ENCODE measurements at regions not wholly inside any gene's neighbourhood (a gene's known extent, or its start where the extent isn't known, plus 50 kb on each side); places are given as distances from the start of the nearest gene placed in this dataset.

DNA sequence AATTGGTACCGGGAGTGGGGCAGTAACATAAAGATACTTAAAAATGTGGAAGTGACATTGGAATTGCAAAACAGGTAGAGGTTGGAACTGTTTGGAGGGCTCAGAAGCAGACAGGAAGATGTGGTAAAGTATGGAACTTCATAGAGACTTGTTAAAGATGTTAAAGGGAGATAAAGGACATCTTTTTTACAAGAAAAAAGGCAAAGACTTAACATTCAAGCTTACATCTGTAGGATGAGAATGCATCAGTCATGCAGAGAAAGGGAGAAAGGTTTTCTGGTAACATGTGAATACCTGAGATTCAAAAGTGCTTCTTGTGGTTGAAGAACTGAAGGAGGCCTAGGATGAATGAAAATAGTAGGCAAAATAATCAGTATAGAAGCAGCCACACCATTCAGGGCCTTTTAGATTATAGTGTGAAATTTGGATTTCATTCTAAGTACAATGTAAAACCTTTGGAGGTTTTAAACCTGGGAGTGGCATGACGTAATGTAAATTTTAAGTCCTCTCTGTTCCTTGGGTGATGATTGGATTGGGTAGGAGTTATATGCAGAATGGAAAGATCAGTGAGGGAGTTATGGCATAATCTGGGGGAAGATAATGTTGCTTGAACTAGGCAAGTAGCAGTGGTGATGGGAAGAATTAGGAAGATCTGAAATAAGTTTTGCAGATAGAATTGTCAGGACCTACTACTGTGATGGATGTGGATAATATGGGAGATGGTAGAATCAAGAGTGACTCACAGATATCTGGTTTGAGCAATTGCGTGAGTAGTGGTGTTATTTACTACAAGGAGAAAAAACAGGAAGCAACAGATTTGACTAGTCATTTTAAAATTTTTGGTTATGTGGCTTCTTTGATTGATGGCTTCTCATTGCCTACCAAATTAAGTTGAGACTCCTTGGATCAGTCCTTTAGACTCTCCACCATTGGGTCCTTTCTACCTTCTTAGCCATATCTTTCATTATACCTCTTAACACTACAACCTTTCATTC is 138.7 kb downstream of the VSIG4 start:
- Histone ChIP-seq H3K18ac (ENCODE audit: extremely low read depth, low read length) (no peak overlapping the region), H3K27ac (ENCODE audit: low read depth, low read length) (no peak overlapping the region), H2BK15ac (ENCODE audit: low read length) (no peak overlapping the region), H3K27me3 (replicated peaks in 1 of 4; ENCODE audit: control insufficient read depth in 3 of 4, extremely low read depth in 1 of 4, insufficient read depth in 3 of 4, low read length in 3 of 4) (no peaks in the 10 kb centered on the region), H4K5ac (ENCODE audit: insufficient read length, low read depth, low read length) (no peak overlapping the region), H3K9ac (replicated peaks in 1 of 4; ENCODE audit: extremely low read depth in 1 of 4, low read depth in 3 of 4, low read length in 3 of 4) (no peak overlapping the region), H3K36me3 (ENCODE audit: control insufficient read depth in 2 of 4, insufficient read depth in 4 of 4, low read length in 3 of 4) (no peaks in the 10 kb centered on the region), H3K56ac (replicated peaks; ENCODE audit: insufficient read length, low read depth, low read length) (no peak overlapping the region), H3K4me1 (replicated peaks in 1 of 4; ENCODE audit: control insufficient read depth in 3 of 4, insufficient read depth in 4 of 4, low read length in 3 of 4) (no peaks in the 10 kb centered on the region), H4K91ac (replicated peaks; ENCODE audit: insufficient read length, low read length) (no peak overlapping the region), H2AFZ (ENCODE audit: low read length) (no peak overlapping the region), H3K4ac (replicated peaks; ENCODE audit: insufficient read length, low read depth, low read length) (no peak overlapping the region), H2AK5ac (ENCODE audit: low read depth, low read length) (no peak overlapping the region), H3K79me1 (ENCODE audit: low read depth, low read length) (no peaks in the 10 kb centered on the region), H2BK120ac (replicated peaks; ENCODE audit: low read depth, low read length) (no peak overlapping the region), H3K14ac (ENCODE audit: insufficient read length) (no peak overlapping the region), H2BK12ac (ENCODE audit: low read depth, low read length) (no peak overlapping the region), H4K20me1 (replicated peaks in 1 of 2; ENCODE audit: control insufficient read depth in 1 of 2, insufficient read depth in 2 of 2, low read length in 2 of 2) (no peaks in the 10 kb centered on the region), H3K4me2 (ENCODE audit: insufficient read depth in 1 of 2, low read depth in 2 of 2, low read length in 2 of 2) (no peak overlapping the region), H3K4me3 (ENCODE audit: extremely low read depth in 1 of 4, insufficient read depth in 2 of 4, low read depth in 3 of 4, low read length in 4 of 4) (no peak overlapping the region), H3K23ac (ENCODE audit: insufficient read length) (no peak overlapping the region), H3K79me2 (ENCODE audit: control insufficient read depth in 1 of 2, insufficient read depth in 2 of 2, low read length in 2 of 2) (no peaks in the 10 kb centered on the region), H3K23me2 (ENCODE audit: low read depth, low read length) (no peaks in the 10 kb centered on the region), H2BK5ac (ENCODE audit: low read depth, low read length) (no peak overlapping the region), H2BK20ac (ENCODE audit: low read length) (no peak overlapping the region), H3K9me3 (ENCODE audit: insufficient read depth in 2 of 2, low read depth in 1 of 2, low read length in 1 of 2) (peaks cover 3 to 14% of the 10 kb centered on the region in 2 experiments; a peak in 3 of 4 replicates), H4K8ac (ENCODE audit: extremely low read depth, insufficient read depth, low read length) (no peak overlapping the region)
- ChIA-PET CTCF (ENCODE audit: partially characterized antibody) (no interaction called here), POLR2A (ENCODE audit: partially characterized antibody) (no interaction called here)
- TF ChIP-seq HDAC6 (IDR thresholded peaks at IDR 0.05; ENCODE audit: low read depth, low read length) (no peak), POU5F1 (IDR thresholded peaks at IDR 0.05; ENCODE audit: low read depth, low read length) (no peak), TAF1 (IDR thresholded peaks at IDR 0.05; ENCODE audit: low read depth, low read length) (no peak), KDM4A (IDR thresholded peaks at IDR 0.05; ENCODE audit: low read depth, low read length, severe bottlenecking) (no peak), TAF7 (optimal IDR thresholded peaks at IDR 0.05; ENCODE audit: borderline replicate concordance, low read depth, low read length) (no peak), BRCA1 (IDR thresholded peaks at IDR 0.05; ENCODE audit: low read depth, low read length) (no peak), EP300 (IDR thresholded peaks at IDR 0.05; ENCODE audit: borderline replicate concordance in 1 of 2, low read depth in 2 of 2, low read length in 2 of 2) (no peak)
- TF ChIP-seq, protein P1, sequence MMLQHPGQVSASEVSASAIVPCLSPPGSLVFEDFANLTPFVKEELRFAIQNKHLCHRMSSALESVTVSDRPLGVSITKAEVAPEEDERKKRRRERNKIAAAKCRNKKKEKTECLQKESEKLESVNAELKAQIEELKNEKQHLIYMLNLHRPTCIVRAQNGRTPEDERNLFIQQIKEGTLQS (IDR thresholded peaks at IDR 0.05; ENCODE audit: insufficient read depth, low read depth, low read length): no peak
- WGBS, 2 experiments (ENCODE audit: extremely low coverage in 1 of 2, insufficient coverage in 1 of 2, insufficient read length in 1 of 2, insufficient replicate concordance in 2 of 2, low coverage in 1 of 2, low lambda C conversion rate in 2 of 2, missing lambda C conversion rate in 1 of 2): 85% methylated on average over 3 of the region's 3 CpGs; no CpG with 5 or more reads in 1 of the 2 experiments
- DNase-seq (ENCODE audit: low read depth in 1 of 2, low spot score in 2 of 2) (no peak), FAIRE-seq (no peak)

Measured in H1 (cell line).